ENCODE measurements at regions not wholly inside any gene's neighbourhood (a gene's known extent, or its start where the extent isn't known, plus 50 kb on each side); places are given as distances from the start of the nearest gene placed in this dataset.

GRCh38 chr13:65756071-65756671 lies 1474.0 kb downstream of the PCDH9 start:
- no peak for TF ChIP-seq CTCF (IDR thresholded peaks at IDR 0.05)
- TF ChIP-seq POLR2A (IDR thresholded peaks at IDR 0.05), result no peak
- TF ChIP-seq EP300 (IDR thresholded peaks at IDR 0.05), result no peak

Measured in ovary (tissue), 3 donors.